ENCODE measurements at regions not wholly inside any gene's neighbourhood (a gene's known extent, or its start where the extent isn't known, plus 50 kb on each side); places are given as distances from the start of the nearest gene placed in this dataset.

DNA sequence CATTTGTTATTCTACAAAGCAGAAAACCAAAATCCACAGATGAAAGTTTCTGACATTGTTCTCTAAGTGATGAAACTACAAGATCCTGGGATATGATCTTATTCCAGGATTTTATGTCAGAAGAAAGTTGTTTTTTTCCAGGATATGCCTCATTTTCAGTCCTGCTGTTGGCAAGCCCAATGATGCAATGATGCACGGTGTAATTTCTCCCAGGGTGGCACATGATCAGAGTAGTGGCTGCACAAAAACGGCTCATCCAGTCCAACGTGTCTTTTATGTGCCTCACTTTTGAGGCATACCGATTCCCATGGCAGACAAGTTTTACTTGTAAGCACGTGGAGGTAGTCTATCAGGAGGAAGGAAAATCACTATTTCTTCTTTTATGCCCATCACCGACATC is 302.3 kb upstream of the JAG1 start:
- ATAC-seq (no peak), DNase-seq (no peak)
- intact Hi-C loops (cut with DNase I) = no loop called here
- Histone ChIP-seq H3K36me3 (no peaks in the 10 kb centered on the region), H3K4me3 (no peak overlapping the region), H3K27me3 (no peaks in the 10 kb centered on the region), H3K4me1 (no peaks in the 10 kb centered on the region), H3K27ac (no peak overlapping the region), H3K9me3 (no peaks in the 10 kb centered on the region)
- TF ChIP-seq, protein P1, sequence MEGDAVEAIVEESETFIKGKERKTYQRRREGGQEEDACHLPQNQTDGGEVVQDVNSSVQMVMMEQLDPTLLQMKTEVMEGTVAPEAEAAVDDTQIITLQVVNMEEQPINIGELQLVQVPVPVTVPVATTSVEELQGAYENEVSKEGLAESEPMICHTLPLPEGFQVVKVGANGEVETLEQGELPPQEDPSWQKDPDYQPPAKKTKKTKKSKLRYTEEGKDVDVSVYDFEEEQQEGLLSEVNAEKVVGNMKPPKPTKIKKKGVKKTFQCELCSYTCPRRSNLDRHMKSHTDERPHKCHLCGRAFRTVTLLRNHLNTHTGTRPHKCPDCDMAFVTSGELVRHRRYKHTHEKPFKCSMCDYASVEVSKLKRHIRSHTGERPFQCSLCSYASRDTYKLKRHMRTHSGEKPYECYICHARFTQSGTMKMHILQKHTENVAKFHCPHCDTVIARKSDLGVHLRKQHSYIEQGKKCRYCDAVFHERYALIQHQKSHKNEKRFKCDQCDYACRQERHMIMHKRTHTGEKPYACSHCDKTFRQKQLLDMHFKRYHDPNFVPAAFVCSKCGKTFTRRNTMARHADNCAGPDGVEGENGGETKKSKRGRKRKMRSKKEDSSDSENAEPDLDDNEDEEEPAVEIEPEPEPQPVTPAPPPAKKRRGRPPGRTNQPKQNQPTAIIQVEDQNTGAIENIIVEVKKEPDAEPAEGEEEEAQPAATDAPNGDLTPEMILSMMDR (IDR thresholded peaks at IDR 0.05) = no peak

DNA sequence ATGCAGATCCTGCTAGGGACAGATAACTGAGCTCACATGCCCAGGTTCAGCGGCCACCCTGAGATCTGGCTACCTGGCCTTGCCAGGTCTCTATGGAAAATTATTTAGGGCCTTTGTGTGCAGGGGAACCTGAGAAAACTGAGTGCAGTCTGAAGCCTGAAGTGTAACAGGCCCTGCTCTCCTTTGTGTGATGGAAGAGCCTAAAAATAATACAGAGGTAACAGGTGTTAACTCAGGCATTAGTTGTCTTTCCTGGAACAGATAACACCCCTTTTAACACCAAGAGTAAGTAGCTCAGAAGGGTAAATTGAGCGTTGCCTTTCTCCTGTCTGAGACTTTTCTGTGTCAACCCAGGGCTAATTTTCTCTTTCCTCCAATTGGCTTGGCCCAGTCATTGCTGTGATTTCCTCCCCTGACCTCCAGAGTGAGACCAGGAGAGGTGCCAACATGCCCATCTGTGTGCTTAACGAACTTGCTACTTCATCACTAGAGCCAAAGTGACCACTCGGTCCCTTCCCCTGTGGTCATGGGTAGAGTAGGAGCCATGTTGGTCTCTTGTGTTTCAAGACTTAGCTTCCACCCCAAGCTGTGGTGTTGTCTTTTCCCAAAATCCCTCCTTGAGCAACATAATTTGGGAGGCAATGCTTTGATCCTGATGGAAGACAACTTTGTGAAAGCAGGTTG is 304.4 kb upstream of the JAG1 start:
- Histone ChIP-seq H3K27me3 (no peaks in the 10 kb centered on the region), H3K4me3 (no peak overlapping the region), H3K4me1 (no peaks in the 10 kb centered on the region), H3K36me3 (no peaks in the 10 kb centered on the region), H3K9me3 (no peaks in the 10 kb centered on the region), H3K27ac (no peak overlapping the region)
- no peak for DNase-seq
- TF ChIP-seq, protein P1 (IDR thresholded peaks at IDR 0.05) = no peak
- ATAC-seq = no peak
- intact Hi-C loops (cut with DNase I) = no loop called here

DNA sequence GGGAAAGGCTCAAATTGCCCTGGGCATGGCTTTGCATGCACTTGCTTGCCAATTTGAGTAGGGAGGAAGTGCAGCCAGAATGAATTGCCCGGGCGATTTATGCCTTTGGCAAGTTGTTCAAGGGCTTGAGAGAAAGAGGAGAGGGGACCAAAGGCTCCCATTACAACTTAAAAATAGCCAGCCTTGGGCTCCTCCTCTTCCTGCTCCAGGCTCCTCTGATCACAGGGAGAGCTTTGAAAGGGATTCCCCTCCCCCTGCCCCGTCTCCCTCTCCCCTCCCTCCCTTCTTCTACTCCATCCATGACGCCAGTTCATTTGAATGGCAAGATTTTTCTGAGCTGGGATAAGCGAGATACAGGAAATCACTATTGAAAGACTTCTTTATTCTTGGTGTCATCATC is 304.9 kb upstream of the JAG1 start:
- Histone ChIP-seq H3K27ac (no peak overlapping the region), H3K4me3 (no peak overlapping the region), H3K27me3 (no peaks in the 10 kb centered on the region), H3K36me3 (no peaks in the 10 kb centered on the region), H3K9me3 (no peaks in the 10 kb centered on the region), H3K4me1 (no peaks in the 10 kb centered on the region)
- TF ChIP-seq, protein P1 (IDR thresholded peaks at IDR 0.05) = no peak
- no peak for ATAC-seq
- no peak for DNase-seq
- intact Hi-C loops (cut with DNase I) = no loop called here

DNA sequence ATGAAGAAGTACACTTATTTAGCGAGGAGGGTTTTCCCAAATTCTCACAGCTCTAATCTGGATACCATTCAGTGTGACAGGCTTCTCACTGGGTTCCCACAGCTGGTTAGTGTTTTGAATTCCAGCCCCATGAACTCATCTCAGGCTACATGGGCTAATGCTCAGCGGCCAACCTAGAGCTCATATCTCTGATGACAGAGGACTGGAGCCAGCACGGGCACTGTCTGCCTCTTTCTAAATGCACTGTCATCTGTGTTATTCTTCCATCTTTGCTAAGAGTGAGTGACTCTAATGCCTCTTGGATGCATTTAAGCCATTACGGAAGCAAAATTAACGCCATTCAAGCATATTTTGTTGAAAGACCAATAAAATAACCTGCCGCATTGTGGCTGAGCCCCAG is 308.9 kb upstream of the JAG1 start:
- Histone ChIP-seq H3K9me3 (no peaks in the 10 kb centered on the region), H3K36me3 (no peaks in the 10 kb centered on the region), H3K27me3 (no peaks in the 10 kb centered on the region), H3K4me1 (no peaks in the 10 kb centered on the region), H3K27ac (no peak overlapping the region), H3K4me3 (no peak overlapping the region)
- TF ChIP-seq, protein P1 (IDR thresholded peaks at IDR 0.05) = no peak
- ATAC-seq (peak; percentile 44), DNase-seq (no peak)
- intact Hi-C loops (cut with DNase I) = no loop called here

DNA sequence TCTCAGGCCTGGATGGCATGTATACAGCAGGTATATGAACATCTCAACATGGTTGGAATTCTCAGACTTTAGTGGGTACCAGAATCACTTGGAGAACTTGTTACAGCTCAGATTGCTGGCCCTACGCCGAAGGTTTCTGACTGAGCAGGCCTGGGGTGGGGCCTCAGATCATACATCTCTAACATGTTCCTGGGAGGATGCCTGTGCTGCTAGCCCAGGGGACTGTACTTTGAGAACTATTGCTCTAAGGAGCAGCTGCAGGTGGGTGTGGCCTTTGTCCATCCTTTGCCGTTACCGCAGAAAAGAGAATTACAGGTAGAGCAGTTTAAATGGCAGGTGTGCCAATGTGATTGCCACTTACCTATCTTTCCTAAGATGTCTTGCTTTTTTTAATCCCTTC is 310.5 kb upstream of the JAG1 start:
- no peaks in the 10 kb centered on the region for H3K36me3 ChIP-seq
- no peak overlapping the region for H3K27ac ChIP-seq
- DNase-seq (no peak), ATAC-seq (no peak)
- H3K4me3 ChIP-seq = no peak overlapping the region
- TF ChIP-seq, protein P1 (IDR thresholded peaks at IDR 0.05) = no peak
- no peaks in the 10 kb centered on the region for H3K4me1 ChIP-seq
- no peaks in the 10 kb centered on the region for H3K27me3 ChIP-seq
- H3K9me3 ChIP-seq = no peaks in the 10 kb centered on the region
- intact Hi-C loops (cut with DNase I) = no loop called here
